ENCODE measurements at regions not wholly inside any gene's neighbourhood (a gene's known extent, or its start where the extent isn't known, plus 50 kb on each side); places are given as distances from the start of the nearest gene placed in this dataset.

DNA sequence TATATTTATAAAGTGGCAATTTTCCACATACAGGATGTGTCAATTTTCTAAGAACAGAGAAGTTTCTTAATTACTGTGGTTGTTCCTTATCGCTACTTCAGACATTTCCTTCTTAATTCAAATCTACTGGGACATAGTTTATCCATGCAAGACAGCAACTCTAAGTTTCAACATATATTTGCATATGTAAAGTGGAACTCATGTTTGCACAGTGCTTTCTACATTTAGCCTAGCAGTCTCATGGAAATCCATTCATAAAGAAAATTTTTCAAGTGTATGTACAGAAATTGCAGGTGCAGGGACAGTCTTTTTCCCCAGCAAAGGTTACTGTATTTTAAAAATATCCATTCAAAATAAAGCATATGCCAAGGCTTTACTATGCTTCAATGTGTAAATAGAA lies 956.7 kb upstream of the SEL1L start:
- Histone ChIP-seq H3K27me3 (no peaks in the 10 kb centered on the region), H3K27ac (no peak overlapping the region), H3K9me3 (no peaks in the 10 kb centered on the region), H3K4me3 (no peak overlapping the region), H3K4me1 (no peaks in the 10 kb centered on the region), H3K36me3 (no peaks in the 10 kb centered on the region)
- DNase-seq: no peak
- WGBS (ENCODE audit: insufficient coverage, low coverage, low lambda C conversion rate, missing lambda C conversion rate): 57% methylated on average over 1 of the region's 1 CpG
- no peak for TF ChIP-seq POLR2A (IDR thresholded peaks at IDR 0.05)
- TF ChIP-seq, protein P1, sequence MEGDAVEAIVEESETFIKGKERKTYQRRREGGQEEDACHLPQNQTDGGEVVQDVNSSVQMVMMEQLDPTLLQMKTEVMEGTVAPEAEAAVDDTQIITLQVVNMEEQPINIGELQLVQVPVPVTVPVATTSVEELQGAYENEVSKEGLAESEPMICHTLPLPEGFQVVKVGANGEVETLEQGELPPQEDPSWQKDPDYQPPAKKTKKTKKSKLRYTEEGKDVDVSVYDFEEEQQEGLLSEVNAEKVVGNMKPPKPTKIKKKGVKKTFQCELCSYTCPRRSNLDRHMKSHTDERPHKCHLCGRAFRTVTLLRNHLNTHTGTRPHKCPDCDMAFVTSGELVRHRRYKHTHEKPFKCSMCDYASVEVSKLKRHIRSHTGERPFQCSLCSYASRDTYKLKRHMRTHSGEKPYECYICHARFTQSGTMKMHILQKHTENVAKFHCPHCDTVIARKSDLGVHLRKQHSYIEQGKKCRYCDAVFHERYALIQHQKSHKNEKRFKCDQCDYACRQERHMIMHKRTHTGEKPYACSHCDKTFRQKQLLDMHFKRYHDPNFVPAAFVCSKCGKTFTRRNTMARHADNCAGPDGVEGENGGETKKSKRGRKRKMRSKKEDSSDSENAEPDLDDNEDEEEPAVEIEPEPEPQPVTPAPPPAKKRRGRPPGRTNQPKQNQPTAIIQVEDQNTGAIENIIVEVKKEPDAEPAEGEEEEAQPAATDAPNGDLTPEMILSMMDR (IDR thresholded peaks at IDR 0.05): no peak
- intact Hi-C loops (cut with DNase I): no loop called here
- no peak for ATAC-seq

DNA sequence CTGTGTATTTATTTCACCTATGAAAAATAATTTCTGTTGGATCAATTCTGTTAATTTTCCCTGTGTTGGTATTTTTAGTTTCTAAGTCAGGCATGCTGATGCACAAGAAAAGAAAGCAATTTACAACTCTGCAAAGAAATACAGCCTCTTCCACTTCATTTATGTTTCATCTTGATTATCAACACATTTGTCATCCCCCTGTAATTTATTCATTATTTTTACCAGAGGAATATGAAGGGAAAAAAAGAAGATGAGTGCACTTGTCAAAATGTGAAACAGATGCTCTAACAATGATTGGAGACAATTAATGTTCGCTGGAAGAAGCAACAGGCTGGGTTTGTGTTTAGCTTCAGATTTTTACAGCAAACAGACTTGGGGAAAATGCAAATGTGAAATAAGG lies 958.5 kb upstream of the SEL1L start:
- Histone ChIP-seq H3K27ac (no peak overlapping the region), H3K4me3 (no peak overlapping the region), H3K27me3 (no peaks in the 10 kb centered on the region), H3K4me1 (no peaks in the 10 kb centered on the region), H3K9me3 (no peaks in the 10 kb centered on the region), H3K36me3 (no peaks in the 10 kb centered on the region)
- TF ChIP-seq POLR2A (IDR thresholded peaks at IDR 0.05): no peak
- TF ChIP-seq, protein P1 (IDR thresholded peaks at IDR 0.05): no peak
- ATAC-seq: no peak
- WGBS (ENCODE audit: insufficient coverage, low coverage, low lambda C conversion rate, missing lambda C conversion rate): 42% methylated on average over 1 of the region's 1 CpG
- no peak for DNase-seq
- intact Hi-C loops (cut with DNase I): no loop called here

DNA sequence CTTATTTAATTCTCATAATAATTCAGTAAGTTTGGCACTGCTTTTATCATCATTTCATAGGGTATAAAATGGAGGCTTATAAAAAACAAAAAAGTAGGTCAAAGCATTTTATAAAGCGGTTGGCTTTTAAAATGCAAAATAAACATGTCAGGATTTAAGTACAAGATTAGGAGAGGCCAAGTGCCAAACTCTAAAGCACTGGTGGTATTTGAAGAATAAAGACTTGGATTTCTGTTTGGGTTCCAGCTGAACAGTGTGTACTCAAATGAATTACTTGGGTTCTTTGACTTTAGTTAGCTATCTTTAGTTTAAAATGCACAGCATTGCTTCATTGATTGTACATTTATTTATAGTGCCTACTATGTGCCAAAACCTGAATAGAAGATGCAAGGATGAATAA lies 966.6 kb upstream of the SEL1L start:
- Histone ChIP-seq H3K4me1 (peaks cover 0 to 5% (median 0%) of the 10 kb centered on the region in 4 donors), H3K9me3 (no peaks in the 10 kb centered on the region), H3K4me3 (no peak overlapping the region), H3K27ac (no peak overlapping the region), H3K27me3 (no peaks in the 10 kb centered on the region), H3K36me3 (no peaks in the 10 kb centered on the region)
- intact Hi-C loops (cut with DNase I): no loop called here
- WGBS (ENCODE audit: insufficient coverage, low coverage, low lambda C conversion rate, missing lambda C conversion rate): 56% methylated on average over 1 of the region's 1 CpG
- DNase-seq (no peak), ATAC-seq (no peak)
- no peak for TF ChIP-seq POLR2A (IDR thresholded peaks at IDR 0.05)
- TF ChIP-seq, protein P1 (IDR thresholded peaks at IDR 0.05): no peak

GRCh38 chr14:82501554-82501953 lies 967.9 kb upstream of the SEL1L start:
- WGBS (ENCODE audit: insufficient coverage, low coverage, low lambda C conversion rate, missing lambda C conversion rate): 25% methylated on average over 2 of the region's 2 CpGs
- DNase-seq (no peak), ATAC-seq (peak; percentile 56 to 82 (median 66))
- H3K9me3 ChIP-seq: no peaks in the 10 kb centered on the region
- H3K36me3 ChIP-seq: no peaks in the 10 kb centered on the region
- H3K27me3 ChIP-seq: no peaks in the 10 kb centered on the region
- peaks cover 0 to 5% (median 0%) of the 10 kb centered on the region in 4 donors for H3K4me1 ChIP-seq
- no peak for TF ChIP-seq POLR2A (IDR thresholded peaks at IDR 0.05)
- TF ChIP-seq, protein P1 (IDR thresholded peaks at IDR 0.05): no peak
- no peak overlapping the region for H3K27ac ChIP-seq
- no peak overlapping the region for H3K4me3 ChIP-seq
- intact Hi-C loops (cut with DNase I): no loop called here

DNA sequence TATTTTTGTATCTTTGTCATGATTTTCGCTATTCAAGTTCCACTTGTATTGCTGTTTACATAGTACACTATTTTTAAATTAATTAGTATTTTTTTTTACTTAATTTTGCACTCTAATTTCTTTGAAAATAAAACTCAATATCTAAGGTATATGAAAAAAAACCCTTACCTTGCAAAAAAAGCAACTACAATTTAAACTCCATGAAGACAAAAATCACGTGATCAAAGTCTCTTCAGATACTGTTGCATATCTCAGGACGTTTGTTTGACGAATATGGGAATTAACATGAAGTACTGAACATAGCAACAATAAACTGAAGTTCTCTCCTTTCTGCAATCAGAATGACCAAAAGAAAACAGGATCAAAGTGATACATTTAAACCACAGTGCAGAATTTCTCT lies 968.4 kb upstream of the SEL1L start:
- Histone ChIP-seq H3K27ac (no peak overlapping the region), H3K27me3 (no peaks in the 10 kb centered on the region), H3K36me3 (no peaks in the 10 kb centered on the region), H3K4me3 (no peak overlapping the region), H3K4me1 (peaks cover 0 to 5% (median 0%) of the 10 kb centered on the region in 4 donors), H3K9me3 (no peaks in the 10 kb centered on the region)
- no peak for ATAC-seq
- intact Hi-C loops (cut with DNase I): no loop called here
- TF ChIP-seq, protein P1 (IDR thresholded peaks at IDR 0.05): no peak
- TF ChIP-seq POLR2A (IDR thresholded peaks at IDR 0.05): no peak
- no peak for DNase-seq
- 62% methylated on average over 4 of the region's 4 CpGs for WGBS (ENCODE audit: insufficient coverage, low coverage, low lambda C conversion rate, missing lambda C conversion rate)
